ENCODE measurements at regions not wholly inside any gene's neighbourhood (a gene's known extent, or its start where the extent isn't known, plus 50 kb on each side); places are given as distances from the start of the nearest gene placed in this dataset.

GRCh38 chr1:199700551-199700950 lies 327.0 kb upstream of the NR5A2 start:
- Histone ChIP-seq H3K36me3 (replicated peaks in 1 of 2; ENCODE audit: control insufficient read depth in 1 of 2, insufficient read depth in 2 of 2, low read length in 2 of 2) (no peaks in the 10 kb centered on the region), H2AFZ (ENCODE audit: low read length) (no peak overlapping the region), H3K4me1 (ENCODE audit: insufficient read depth, low read length) (no peaks in the 10 kb centered on the region), H3K4me2 (ENCODE audit: low read depth, low read length) (0 out of 2 replicates have a peak overlapping the region, but pooled peaks have one; percentile 10), H3K4me3 (replicated peaks in 1 of 3; ENCODE audit: insufficient read depth in 1 of 3, low read depth in 2 of 3, low read length in 3 of 3) (no peak overlapping the region), H3K27ac (ENCODE audit: extremely low read length, insufficient read depth, low read length) (no peak overlapping the region), H3K27me3 (ENCODE audit: control insufficient read depth in 1 of 2, insufficient read depth in 2 of 2, low read length in 2 of 2) (no peaks in the 10 kb centered on the region), H3K79me2 (ENCODE audit: insufficient read depth, low read length) (no peaks in the 10 kb centered on the region), H3K9me3 (ENCODE audit: low read length) (no peaks in the 10 kb centered on the region), H4K20me1 (ENCODE audit: insufficient read depth, low read length) (no peaks in the 10 kb centered on the region), H3K9ac (ENCODE audit: insufficient read depth, low read depth, low read length) (no peak overlapping the region)
- DNase-seq (ENCODE audit: low spot score) (no peak), ATAC-seq (no peak), FAIRE-seq (no peak)
- POLR2A ChIA-PET: no interaction called here
- intact Hi-C loops (cut with micrococcal nuclease; ENCODE audit: unreplicated experiment) (no loop called here), in situ Hi-C loops (cut with HindIII; ENCODE audit: extremely low pct_ligation_motif_present, low pct_unique_long_range_greater_than_20kb) (no loop called here)
- BruUV-seq (replicated peaks): no TSS peak
- CTCF ChIA-PET (ENCODE audit: low intra/inter-chr PET ratio, low total read pairs): no interaction called here
- no peak for TF ChIP-seq BHLHE40 (IDR thresholded peaks at IDR 0.05; ENCODE audit: low read length)
- TF ChIP-seq TGIF2 (CRISPR knock-in tag; IDR thresholded peaks at IDR 0.05): no peak
- TF ChIP-seq SNAI1 (CRISPR knock-in tag; IDR thresholded peaks at IDR 0.05; ENCODE audit: borderline replicate concordance): no peak
- no peak for TF ChIP-seq ZNF629 (CRISPR knock-in tag; conservative IDR thresholded peaks at IDR 0.05)
- TF ChIP-seq GMEB2 (CRISPR knock-in tag; IDR thresholded peaks at IDR 0.05; ENCODE audit: low read depth): no peak
- no peak for TF ChIP-seq ZNF652 (CRISPR knock-in tag; IDR thresholded peaks at IDR 0.05; ENCODE audit: borderline replicate concordance, low read depth)
- no peak for TF ChIP-seq ARID5B (CRISPR knock-in tag; IDR thresholded peaks at IDR 0.05)
- TF ChIP-seq ZMYM2 (CRISPR knock-in tag; IDR thresholded peaks at IDR 0.05): no peak
- 18% methylated on average over 4 of the region's 4 CpGs for whole genome bisulfite sequencing (ENCODE audit: low lambda C conversion rate)
